ENCODE measurements at regions not wholly inside any gene's neighbourhood (a gene's known extent, or its start where the extent isn't known, plus 50 kb on each side); places are given as distances from the start of the nearest gene placed in this dataset.

DNA sequence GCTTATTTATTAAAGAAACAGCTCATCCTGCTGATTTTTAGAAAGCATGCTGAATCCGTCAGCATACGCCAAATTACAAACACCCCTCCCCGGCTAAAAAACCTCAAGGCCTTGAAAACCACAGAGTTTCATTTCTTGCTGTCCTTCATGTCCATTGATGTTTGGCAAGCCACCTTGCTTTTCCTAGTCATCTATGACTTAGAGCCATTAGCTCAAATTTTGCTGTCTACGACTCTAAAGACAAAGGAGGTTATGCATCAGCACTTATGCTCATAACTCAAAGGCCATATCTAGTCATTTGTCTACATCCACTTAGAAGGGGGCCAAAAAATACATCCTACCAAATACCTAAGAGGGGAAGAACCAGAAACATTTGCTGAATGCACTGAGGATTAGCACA lies 925.1 kb downstream of the PCDH7 start:
- H3K27ac Mint-ChIP-seq (ENCODE audit: low read depth, unreplicated experiment) = no peak overlapping the region
- H3K36me3 Mint-ChIP-seq (ENCODE audit: insufficient read depth, unreplicated experiment) = no peaks in the 10 kb centered on the region
- H3K4me1 Mint-ChIP-seq (ENCODE audit: insufficient read depth, unreplicated experiment) = peaks cover 6% of the 10 kb centered on the region
- H3K9me3 Mint-ChIP-seq (ENCODE audit: unreplicated experiment) = peaks cover 6% of the 10 kb centered on the region
- no TSS peak for BruUV-seq (replicated peaks)
- no peak for DNase-seq (ENCODE audit: unreplicated experiment)
- H3K4me3 Mint-ChIP-seq (ENCODE audit: unreplicated experiment) = no peak overlapping the region
- no peaks in the 10 kb centered on the region for H3K27me3 Mint-ChIP-seq (ENCODE audit: insufficient read depth, unreplicated experiment)
- ChIA-PET CTCF (no interaction called here), POLR2A (no interaction called here)
- intact Hi-C loops (cut with micrococcal nuclease) = no loop called here
- TF ChIP-seq, protein P1, sequence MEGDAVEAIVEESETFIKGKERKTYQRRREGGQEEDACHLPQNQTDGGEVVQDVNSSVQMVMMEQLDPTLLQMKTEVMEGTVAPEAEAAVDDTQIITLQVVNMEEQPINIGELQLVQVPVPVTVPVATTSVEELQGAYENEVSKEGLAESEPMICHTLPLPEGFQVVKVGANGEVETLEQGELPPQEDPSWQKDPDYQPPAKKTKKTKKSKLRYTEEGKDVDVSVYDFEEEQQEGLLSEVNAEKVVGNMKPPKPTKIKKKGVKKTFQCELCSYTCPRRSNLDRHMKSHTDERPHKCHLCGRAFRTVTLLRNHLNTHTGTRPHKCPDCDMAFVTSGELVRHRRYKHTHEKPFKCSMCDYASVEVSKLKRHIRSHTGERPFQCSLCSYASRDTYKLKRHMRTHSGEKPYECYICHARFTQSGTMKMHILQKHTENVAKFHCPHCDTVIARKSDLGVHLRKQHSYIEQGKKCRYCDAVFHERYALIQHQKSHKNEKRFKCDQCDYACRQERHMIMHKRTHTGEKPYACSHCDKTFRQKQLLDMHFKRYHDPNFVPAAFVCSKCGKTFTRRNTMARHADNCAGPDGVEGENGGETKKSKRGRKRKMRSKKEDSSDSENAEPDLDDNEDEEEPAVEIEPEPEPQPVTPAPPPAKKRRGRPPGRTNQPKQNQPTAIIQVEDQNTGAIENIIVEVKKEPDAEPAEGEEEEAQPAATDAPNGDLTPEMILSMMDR (IDR thresholded peaks at IDR 0.05; ENCODE audit: unreplicated experiment) = no peak

DNA sequence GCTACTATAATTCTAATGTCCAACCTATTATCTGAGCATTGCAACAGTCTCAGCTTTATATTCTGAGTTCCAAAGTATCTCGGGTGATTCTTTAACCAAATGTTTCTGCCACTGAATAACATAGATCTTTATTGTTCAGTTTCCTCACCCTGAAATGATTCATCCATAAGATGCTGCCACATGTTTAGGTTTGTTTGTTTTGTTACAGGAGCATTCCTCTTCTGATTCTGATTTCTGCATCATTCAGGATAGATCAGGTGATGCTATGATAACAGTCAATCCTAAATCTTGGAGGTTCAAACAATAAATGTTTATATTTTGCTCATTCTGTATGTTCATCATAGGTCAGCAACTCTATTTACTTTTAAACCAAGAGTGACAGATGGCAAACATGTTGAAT lies 927.6 kb downstream of the PCDH7 start:
- POLR2A ChIA-PET = no interaction called here
- no peak overlapping the region for H3K27ac Mint-ChIP-seq (ENCODE audit: low read depth, unreplicated experiment)
- H3K9me3 Mint-ChIP-seq (ENCODE audit: unreplicated experiment) = peaks cover 6% of the 10 kb centered on the region
- TF ChIP-seq, protein P1 (IDR thresholded peaks at IDR 0.05; ENCODE audit: unreplicated experiment) = no peak
- intact Hi-C loops (cut with micrococcal nuclease) = no loop called here
- no TSS peak for BruUV-seq (replicated peaks)
- H3K36me3 Mint-ChIP-seq (ENCODE audit: insufficient read depth, unreplicated experiment) = no peaks in the 10 kb centered on the region
- H3K4me3 Mint-ChIP-seq (ENCODE audit: unreplicated experiment) = no peak overlapping the region
- CTCF ChIA-PET = interaction anchor here (0.9 kb wide), 1 partner anchor 1311 kb away, joined by 5 read pairs; no protein-coding TSS in a partner anchor
- peaks cover 6% of the 10 kb centered on the region for H3K4me1 Mint-ChIP-seq (ENCODE audit: insufficient read depth, unreplicated experiment)
- peak; percentile 13 for DNase-seq (ENCODE audit: unreplicated experiment)
- no peaks in the 10 kb centered on the region for H3K27me3 Mint-ChIP-seq (ENCODE audit: insufficient read depth, unreplicated experiment)

DNA sequence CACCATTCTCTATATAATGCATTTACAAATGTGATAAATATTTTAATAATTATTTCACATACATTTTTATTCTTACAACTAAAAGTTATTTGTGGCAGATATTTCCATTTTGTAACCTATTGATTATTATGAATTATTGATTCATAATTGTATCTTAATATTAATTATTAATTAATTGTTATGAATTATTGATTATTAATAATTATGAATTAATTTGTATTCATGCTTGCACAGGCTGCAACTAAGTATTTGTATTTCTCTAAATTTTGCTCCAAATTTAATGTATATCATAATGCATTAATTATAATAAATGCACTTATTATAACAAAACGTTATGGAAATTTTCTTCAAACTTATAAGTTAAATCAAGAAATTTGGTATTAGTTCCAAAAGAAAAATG lies 929.7 kb downstream of the PCDH7 start:
- no peak for DNase-seq (ENCODE audit: unreplicated experiment)
- H3K9me3 Mint-ChIP-seq (ENCODE audit: unreplicated experiment) = peaks cover 6% of the 10 kb centered on the region
- no peak overlapping the region for H3K27ac Mint-ChIP-seq (ENCODE audit: low read depth, unreplicated experiment)
- no peak overlapping the region for H3K4me3 Mint-ChIP-seq (ENCODE audit: unreplicated experiment)
- H3K36me3 Mint-ChIP-seq (ENCODE audit: insufficient read depth, unreplicated experiment) = no peaks in the 10 kb centered on the region
- POLR2A ChIA-PET = no interaction called here
- H3K27me3 Mint-ChIP-seq (ENCODE audit: insufficient read depth, unreplicated experiment) = no peaks in the 10 kb centered on the region
- H3K4me1 Mint-ChIP-seq (ENCODE audit: insufficient read depth, unreplicated experiment) = no peaks in the 10 kb centered on the region
- BruUV-seq (replicated peaks) = no TSS peak
- intact Hi-C loops (cut with micrococcal nuclease) = no loop called here
- TF ChIP-seq, protein P1 (IDR thresholded peaks at IDR 0.05; ENCODE audit: unreplicated experiment) = no peak
- CTCF ChIA-PET = no interaction called here

DNA sequence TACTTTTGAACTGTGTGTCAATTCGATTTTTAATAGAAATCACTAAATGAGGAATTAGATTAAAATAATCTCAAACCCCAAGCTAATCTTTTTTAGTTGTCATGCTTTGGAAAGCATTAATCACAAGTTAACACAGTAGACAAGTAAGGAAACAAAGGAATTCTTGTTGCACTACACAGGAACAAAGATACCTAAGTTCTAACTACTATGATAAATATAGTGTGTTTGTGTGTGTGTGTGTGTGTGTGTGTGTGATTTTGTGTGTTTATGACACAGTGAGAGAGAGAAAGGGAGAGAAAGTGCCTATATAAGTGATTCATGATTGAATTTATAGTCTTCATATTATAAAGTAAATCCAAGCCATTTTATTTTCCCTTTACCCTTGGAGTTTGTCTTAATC lies 931.4 kb downstream of the PCDH7 start:
- TF ChIP-seq, protein P1 (IDR thresholded peaks at IDR 0.05; ENCODE audit: unreplicated experiment) = no peak
- ChIA-PET CTCF (interaction anchor here (0.6 kb wide), 1 partner anchor 1447 kb away, joined by 3 read pairs; no protein-coding TSS in a partner anchor), POLR2A (no interaction called here)
- no peak for DNase-seq (ENCODE audit: unreplicated experiment)
- Mint-ChIP-seq H3K36me3 (ENCODE audit: insufficient read depth, unreplicated experiment) (no peaks in the 10 kb centered on the region), H3K4me1 (ENCODE audit: insufficient read depth, unreplicated experiment) (no peaks in the 10 kb centered on the region), H3K27me3 (ENCODE audit: insufficient read depth, unreplicated experiment) (no peaks in the 10 kb centered on the region), H3K9me3 (ENCODE audit: unreplicated experiment) (peaks cover 6% of the 10 kb centered on the region), H3K27ac (ENCODE audit: low read depth, unreplicated experiment) (no peak overlapping the region), H3K4me3 (ENCODE audit: unreplicated experiment) (no peak overlapping the region)
- intact Hi-C loops (cut with micrococcal nuclease) = no loop called here
- no TSS peak for BruUV-seq (replicated peaks)

All from MCF 10A (cell line).